Keratinocyte (primary cell): ENCODE measurements at regions not wholly inside any gene's neighbourhood (a gene's known extent, or its start where the extent isn't known, plus 50 kb on each side); places are given as distances from the start of the nearest gene placed in this dataset.

ENCODE experiments used
- CTCF ChIP-seq, 3 experiments: IDR thresholded peaks in 1 of 3; conservative IDR thresholded peaks in 1 of 3; optimal IDR thresholded peaks in 1 of 3; 2 replicates in 2 of 3; 3 replicates in 1 of 3; pipeline versions ENCODE3 to v1.5.1; 2011; ENCODE audit warnings: low read length in 3 of 3, mild to moderate bottlenecking in 3 of 3, moderate library complexity in 2 of 3, control low read depth in 1 of 3, inconsistent platforms in 1 of 3; ENCODE audit not compliant: insufficient read depth in 2 of 3; ENCODE audit errors: extremely low read depth in 1 of 3
- EZH2 ChIP-seq: IDR thresholded peaks from one replicate; pipeline ENCODE4 v1.6.1; 2012; ENCODE audit warnings: inconsistent platforms, mild to moderate bottlenecking, low read length, moderate library complexity

DNA sequence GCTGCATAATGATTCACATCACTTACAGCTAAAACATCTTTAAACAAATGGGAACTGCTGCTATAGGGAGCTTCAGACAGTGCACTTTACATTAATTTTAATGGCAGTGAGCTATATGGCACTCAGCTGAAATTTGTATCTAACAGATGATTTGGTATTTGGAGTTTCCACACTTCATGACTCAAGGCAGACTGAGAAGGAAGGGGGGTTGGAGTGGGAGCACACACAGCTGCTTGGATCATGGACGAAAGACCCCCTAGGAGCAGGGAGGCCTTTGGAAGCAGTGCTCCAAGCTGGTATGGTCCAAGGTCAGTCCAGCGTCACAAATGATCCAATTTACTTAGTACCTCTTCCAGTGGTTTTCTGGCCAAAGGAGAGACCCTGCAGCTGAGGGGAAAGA is 389.7 kb downstream of the FUT8 start:
- no peak for TF ChIP-seq CTCF (optimal IDR thresholded peaks at IDR 0.05 in 1 of 3, IDR thresholded peaks at IDR 0.05 in 1 of 3, conservative IDR thresholded peaks at IDR 0.05 in 1 of 3; ENCODE audit: extremely low read depth in 1 of 3, insufficient read depth in 2 of 3, low read length in 3 of 3)
- TF ChIP-seq EZH2: no peak
